Erythroblast (primary cell): ENCODE measurements at regions not wholly inside any gene's neighbourhood (a gene's known extent, or its start where the extent isn't known, plus 50 kb on each side); places are given as distances from the start of the nearest gene placed in this dataset.

Experiments
- GATA1 ChIP-seq: IDR thresholded peaks from 2 replicates; pipeline ENCODE4 v1.6.1; 2011; ENCODE audit warnings: low read depth, mild to moderate bottlenecking, control low read depth, low read length, moderate library complexity
- POLR2A ChIP-seq: IDR thresholded peaks from 2 replicates; pipeline ENCODE4 v1.6.1; 2011; ENCODE audit warnings: mild to moderate bottlenecking, low read length

GRCh38 chr2:195118276-195118675, 538.8 kb upstream of the SLC39A10 start:
- TF ChIP-seq POLR2A: no peak
- no peak for TF ChIP-seq GATA1
